OCI-LY3 (cell line): ENCODE measurements at regions not wholly inside any gene's neighbourhood (a gene's known extent, or its start where the extent isn't known, plus 50 kb on each side); places are given as distances from the start of the nearest gene placed in this dataset.

ENCODE experiments used
- CTCF ChIP-seq: fragments of 200-600, 300-600 bp; sonication (generic); IDR thresholded peaks from 2 replicates; pipeline ENCODE4 v1.5.1; 2014; ENCODE audit warnings: antibody characterized with exemption, low read length, low read depth
- EZH2phosphoT487 ChIP-seq: fragments of 200-600 bp; shearing (Covaris generic); IDR thresholded peaks from 2 replicates; pipeline ENCODE4 v1.6.1; 2018; ENCODE audit warnings: antibody characterized with exemption, mixed run types, low read depth

GRCh38 chr5:135719428-135720063 is 114.9 kb upstream of the SLC25A48 start:
- TF ChIP-seq CTCF (no peak), EZH2phosphoT487 (no peak)
